Stimulated activated CD4-positive, alpha-beta T cell treated with anti-CD3 and anti-CD28 coated beads, Interleukin-15, amount 100 ng/mL, for 1 hour (primary cell): ENCODE measurements at regions not wholly inside any gene's neighbourhood (a gene's known extent, or its start where the extent isn't known, plus 50 kb on each side); places are given as distances from the start of the nearest gene placed in this dataset.
"Not testable (repeated sequence)": the region's sequence is repeated elsewhere in the genome, so short reads cannot be mapped to it uniquely, and the experiment has no call there.

Experiments used
- DNase-seq, 2 donors: peaks; one replicate each; pipeline ENCODE4 v3.0.0-alpha.2; 2020; ENCODE audit warnings: low read depth in 1 of 2, low spot score in 1 of 2

DNA sequence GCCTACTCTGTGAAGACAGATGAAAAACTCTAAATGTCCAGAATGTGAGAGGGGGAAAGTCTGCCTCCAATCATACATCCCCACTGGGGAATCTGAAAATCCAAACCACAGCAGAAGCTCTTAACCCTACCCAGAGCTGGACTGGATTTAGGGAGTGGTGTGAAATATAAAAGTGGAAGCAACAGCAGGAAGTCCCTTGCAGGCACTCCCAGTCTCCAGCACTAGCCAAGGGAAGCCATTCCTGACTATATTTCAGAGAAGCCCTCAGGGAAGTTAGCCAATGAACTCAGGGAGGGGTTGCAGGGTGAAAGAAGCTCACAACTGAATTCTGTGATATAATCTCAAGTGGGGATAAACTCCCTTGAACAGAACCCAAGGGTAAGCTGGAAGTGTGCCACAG lies 51.5 kb downstream of the CRPPA start:
- no peak for DNase-seq

DNA sequence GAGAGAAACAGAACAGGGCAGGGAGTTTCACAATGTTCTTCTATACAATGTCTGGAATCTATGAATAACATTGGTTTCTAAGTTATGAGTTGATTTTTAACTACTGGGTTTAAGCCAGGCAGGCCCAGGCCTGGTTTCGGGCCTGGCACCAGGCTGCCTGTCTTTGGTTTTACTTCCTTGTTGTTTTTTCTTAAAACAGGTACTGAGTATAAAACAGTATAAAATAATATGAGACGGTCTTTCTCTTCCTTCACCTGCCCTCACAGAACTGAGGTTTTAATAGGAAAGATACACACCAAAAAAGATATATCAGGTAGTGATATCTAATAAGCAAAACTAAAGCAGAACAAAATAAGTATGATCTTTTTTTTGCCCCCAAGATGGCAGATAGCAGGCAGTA lies 52.0 kb downstream of the CRPPA start:
- not testable (repeated sequence) for DNase-seq

DNA sequence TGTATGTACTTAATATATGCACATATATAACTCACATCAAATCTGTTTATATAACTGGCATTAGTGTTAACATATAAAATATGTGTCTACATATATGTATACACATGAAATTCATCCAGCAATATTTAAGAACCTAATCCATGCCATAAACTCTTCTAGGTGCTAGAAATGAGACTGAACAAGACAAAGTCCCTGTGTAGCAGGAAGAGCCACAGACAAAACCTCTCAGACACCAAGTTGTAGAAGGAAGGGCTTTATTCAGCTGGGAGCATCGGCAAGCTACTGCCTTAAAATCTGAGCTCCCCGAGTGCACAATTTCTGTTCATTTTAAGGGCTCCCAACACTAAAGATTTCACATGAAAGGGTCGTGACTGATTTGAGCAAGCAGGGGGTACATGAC lies 52.5 kb downstream of the CRPPA start:
- DNase-seq = no peak

DNA sequence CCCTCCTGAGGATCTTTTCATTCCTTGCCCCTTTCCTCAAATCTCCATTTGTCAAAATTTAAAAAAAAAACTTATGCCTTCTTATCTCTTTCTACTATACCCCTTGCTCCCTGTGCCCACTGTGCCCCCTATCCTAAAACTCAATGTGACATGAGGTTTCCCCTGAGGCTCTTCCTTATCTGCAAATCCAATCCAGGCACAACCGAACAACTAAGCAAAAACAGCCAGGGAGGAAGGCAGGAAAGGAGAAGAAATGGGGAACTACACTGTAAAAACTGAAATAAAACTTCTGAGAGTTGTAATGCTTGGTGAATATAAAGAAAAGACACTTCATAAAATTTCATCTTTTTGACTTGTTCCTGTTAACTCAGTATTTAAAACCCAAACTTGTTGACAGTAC lies 54.2 kb downstream of the CRPPA start:
- no peak for DNase-seq

DNA sequence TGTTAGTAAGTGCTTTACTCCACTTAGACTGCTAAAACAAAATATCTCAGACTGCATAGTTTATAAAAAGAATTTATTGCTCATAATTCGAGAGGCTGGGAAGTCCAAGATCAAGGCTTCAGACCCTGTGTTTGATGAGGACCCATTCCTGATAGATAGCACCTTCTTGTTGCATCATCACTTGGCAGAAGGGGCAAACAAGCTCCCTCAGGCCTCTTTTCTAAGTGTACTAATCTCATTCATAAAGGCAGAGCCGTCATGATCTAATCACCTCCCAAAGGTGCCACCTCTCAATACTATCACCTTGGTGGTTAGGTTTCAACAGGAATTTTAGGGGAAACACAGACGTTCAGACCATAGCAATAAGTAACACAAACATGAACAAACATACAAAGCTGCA lies 55.4 kb downstream of the CRPPA start:
- DNase-seq = no peak

DNA sequence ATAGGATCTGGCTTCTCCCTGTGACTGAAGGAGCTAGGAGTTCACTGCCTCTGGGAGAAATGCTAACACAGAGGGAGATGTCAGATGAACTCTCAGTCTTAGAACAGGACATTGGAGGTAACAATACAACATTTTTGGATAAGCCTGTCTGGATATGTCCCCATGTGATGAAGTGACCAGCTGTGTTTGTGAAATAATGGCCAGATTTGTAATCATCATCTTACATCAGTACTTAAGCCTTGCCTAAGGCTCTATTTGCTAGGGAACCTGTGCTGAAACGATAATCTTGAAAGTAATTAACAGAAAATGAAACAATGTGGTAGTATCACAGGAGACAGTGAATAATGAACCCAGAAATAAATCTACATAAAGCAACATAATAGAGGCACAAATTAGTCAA lies 56.2 kb downstream of the CRPPA start:
- no peak for DNase-seq

DNA sequence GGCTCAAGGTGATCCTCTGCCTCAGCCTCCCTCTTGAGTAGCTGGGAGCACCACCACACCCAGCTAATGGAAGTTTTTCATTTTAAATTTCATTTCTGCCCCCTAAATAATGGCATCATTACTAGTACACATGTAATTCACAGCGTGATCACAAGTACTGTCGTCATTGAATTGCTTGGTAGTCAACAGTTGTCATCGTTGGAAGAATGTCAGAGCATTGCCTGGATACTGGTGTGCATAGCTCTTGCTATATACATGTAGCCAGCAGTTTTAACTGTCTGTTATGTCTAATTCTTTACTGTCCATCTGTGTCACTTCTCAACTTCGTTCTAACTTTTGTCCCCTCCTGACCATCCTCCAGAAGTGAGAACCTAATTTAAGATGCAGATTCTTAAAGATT lies 62.1 kb downstream of the CRPPA start:
- no peak for DNase-seq

DNA sequence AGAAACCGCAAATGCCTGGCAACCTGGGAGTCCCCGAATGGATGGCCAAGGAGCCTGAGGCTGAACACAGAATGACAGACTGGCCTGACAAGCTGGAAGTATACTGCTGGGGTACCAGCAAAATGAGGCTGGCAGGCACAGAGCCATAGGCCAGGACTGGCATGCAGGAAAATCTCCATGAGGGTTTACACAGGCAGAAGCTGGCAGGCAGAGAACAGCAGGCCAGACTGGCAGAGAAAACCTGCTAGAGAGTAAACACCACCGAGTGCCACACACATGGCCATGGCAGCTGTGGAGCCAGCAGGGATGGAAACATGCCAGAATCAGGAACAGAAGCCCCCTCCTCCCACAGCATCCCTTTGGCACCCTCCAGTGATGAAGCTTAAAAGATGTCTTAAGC lies 63.4 kb downstream of the CRPPA start:
- no peak for DNase-seq

DNA sequence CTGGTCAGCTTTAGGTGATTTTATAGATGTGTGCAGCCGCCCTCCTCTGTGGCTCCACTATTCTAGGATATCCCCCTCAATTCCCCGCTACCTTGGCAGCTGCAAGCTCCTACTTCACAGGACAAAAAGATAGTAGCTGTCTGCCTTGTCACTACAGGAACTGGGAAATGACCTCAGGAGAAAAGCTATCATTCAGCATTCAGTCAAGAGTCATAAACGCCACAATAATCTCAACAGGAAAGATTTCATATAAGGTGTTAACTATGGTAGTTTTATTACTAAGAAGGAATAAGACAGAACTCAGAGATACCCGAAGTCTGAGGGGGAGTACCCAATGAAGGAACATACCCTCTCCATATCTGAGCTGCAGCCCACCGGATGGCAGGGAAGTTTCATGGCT lies 63.9 kb downstream of the CRPPA start:
- no peak for DNase-seq

DNA sequence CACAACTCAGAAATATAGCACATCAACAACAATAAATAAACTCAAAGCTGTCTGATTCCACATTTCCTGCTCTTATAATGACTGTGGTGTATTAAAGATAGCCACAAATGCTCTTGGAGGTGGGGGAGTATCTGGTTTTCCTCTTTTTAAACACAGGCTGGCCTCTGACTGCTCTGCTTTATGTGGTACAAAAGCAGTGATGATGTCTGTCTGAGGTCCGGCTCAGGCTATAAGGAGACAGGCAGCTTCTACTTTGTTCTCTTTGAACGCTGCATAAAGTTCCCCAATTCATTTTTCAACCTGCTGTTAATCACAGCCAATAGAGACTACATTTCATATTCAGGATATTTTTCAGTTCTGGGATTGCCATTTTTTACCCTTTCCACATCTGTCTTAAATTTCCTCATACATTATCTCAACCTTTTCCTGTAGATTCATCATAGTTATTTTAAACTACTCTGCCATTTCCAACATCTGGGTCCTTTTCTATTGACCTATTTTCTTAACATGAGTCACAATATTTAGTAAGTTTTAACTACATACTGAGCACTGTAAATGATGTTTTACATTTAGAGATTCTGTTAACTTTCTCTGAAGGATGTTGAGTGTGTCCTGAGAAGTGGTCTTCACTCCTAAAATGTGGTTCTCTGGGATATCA lies 64.9 kb downstream of the CRPPA start:
- no peak for DNase-seq

DNA sequence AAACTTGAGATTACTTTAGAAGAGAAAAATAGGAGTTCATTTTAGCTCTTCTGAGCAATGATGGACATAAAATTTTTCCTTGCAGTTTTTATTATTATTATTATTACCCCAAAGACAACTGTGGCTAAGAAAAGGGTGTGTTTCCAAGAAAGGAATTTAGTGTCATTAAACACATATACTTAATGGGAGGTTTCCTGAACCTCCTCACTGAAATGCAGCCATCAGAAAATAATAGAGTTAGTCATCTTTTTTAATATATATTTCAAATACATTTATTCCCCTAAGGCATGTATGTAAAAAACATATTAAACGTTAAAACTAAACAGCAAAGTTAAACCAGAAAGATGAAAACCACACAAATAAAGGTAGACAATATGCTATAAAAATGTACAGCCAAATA lies 66.8 kb downstream of the CRPPA start:
- DNase-seq = no peak

DNA sequence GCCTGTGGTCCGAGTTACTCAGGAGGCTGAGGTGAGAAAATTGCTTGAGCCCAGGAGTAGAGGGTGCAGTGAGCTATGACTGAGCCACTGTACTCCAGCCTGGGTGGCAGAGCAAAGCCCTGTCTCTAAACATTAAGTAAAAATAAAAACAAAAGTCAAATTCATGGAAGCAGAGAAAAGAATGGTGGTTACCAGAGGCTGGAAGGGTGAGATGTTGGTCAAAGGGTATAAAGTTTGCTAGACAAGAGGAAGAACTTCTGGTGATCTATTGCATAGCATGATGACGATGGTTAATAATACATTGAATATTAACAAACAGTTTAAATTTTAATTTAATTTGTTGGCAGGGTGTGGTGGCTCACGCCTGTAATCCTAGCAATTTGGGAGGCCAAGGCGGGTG lies 68.1 kb downstream of the CRPPA start:
- no peak for DNase-seq

DNA sequence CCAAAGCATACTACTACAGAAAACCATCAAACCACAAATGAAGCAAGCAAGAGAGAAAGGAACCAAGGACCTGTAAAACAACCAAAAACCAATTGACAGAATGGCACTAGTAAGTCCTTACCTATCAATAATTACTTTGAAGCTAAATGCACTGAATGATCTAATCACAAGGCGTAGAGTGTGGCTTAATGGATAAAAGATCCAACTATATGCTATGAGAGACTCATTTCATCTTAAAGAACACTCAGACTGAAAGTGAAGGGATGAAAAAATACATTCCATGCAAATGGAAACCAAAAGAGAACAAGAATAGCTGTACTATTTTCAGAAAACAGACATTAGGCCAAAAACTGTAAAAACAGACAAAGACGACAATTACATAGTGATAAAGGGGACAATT lies 70.7 kb downstream of the CRPPA start:
- no peak for DNase-seq

DNA sequence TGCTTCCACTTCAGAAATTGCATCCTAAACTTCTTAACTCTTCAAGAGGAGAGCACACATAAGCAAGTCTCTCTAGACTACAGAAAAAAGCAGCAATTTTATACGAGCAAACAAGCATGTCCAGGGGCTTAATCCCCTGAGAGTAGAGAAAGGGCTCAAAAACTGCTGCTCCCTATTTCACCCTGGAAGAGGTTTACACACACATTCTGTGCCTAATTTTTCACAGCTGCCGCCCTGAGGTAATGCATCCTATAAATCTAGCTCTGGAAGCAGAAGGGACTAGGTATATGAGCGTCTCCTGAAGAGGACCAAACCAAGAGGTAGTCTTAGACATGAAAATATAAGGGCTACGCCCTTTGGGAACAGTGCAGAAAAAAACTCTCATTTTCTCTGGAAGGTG lies 73.1 kb downstream of the CRPPA start:
- no peak for DNase-seq

DNA sequence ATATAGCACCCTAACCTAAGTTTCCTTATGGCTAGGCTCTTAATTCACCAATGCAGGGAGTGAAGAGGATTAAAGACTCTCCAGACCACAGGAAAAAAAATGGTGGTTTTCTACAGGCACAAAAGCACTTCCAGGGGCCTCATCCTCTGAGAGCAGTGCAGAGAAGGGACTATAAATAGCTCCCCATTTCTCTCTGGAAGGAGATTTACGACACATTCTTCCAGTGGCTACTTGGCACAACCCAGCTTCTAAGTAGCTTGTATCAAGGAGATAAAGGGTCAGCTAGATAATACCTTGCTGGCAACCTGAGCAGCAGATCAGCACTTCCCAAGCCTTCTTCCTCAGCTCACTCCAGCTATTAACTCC lies 73.5 kb downstream of the CRPPA start:
- no peak for DNase-seq

DNA sequence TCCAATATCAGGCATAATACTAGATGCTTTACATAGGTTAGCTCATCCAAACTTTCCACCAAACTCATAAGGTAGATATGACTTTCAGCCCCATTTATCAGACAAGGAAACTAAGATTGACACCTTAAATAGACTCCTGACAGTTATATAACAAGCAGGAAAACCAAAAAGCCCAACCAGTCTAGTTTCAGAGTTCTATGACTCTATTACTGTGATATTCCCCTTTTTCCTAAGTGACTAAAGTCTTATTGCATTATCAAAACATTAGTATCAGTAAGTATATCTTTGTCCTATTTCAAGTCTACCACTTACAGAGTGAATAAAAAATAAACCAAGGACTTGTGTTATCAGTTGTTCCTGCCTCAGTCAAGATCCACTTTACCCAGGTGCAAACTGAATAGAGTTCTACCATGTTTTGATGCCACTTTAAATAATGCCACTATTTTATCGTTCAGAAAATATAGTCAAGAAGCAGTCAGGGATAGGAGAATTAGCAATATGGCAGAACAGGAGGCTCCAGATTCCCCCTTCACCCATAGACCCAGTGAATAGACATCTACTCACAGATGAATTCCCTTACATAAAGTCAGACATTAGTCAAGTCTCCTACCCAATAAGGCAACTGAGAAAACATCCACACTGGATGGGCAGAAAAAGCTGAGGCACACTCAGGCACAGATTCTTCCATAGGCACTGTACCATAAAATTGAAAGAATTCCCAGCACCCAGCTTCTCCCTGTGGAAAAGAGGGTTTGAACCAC lies 74.1 kb downstream of the CRPPA start:
- no peak for DNase-seq

DNA sequence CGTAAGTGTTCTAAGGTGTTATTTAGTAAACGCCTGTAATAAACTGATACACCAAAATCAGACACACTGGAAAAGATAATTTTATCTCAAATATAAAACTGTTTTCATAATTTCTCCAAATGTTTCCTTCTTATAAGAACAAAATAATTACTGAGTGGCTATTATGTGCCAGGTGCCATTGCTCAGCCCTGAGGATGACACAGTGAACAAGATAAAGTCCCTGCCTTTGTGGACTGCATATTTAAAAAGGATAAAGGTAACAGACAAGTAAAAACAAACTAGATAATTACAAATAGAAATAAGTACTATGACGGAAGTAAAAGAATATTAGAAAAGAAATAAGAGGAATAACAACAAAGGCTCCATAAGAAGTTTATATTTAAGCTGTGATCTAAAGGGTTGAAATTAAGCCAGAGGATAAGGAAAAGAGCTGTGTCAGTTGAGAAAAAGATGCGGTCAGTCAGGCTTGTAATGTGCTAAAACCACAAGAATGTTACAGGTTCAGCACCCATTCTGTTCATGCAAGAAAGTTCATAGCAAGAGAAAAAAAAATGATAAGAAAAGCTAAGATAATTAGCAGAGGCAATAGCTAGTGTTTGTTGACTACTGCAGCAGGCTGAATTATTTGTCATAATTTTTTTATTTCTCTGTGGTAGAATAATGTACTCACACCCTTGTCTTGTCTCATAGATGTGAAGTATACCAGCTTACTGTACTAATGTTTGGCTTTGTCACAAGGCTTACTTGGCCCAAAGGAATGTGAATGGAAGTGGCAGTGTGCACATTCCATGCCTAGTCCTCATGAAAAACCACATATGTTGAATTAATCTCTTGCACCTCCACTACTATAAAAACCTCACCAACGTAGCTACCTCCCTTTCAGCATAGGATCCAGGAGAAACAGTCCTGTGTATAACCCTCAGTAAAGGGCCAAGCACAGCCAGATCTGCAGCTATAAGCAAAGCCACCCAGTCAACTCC lies 75.1 kb downstream of the CRPPA start:
- no peak for DNase-seq

DNA sequence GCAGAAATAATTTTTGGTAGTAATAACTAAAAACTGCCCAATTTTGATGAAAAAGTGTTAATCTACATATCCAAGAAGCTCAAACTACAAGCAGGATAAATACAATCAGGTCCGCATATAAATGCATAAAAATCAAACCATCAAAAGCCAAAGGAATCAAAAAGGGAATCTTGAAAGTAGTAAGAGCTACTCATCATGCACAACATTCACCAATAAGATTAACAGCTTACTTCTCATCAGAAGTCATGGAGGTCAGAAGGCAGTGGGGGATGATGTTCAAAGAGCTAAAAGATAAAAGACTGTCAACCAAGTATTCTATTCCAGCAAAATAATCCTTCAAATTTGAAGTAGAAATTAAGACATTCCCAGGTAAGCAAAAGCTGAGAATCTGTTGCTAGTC lies 76.4 kb downstream of the CRPPA start:
- no peak for DNase-seq

DNA sequence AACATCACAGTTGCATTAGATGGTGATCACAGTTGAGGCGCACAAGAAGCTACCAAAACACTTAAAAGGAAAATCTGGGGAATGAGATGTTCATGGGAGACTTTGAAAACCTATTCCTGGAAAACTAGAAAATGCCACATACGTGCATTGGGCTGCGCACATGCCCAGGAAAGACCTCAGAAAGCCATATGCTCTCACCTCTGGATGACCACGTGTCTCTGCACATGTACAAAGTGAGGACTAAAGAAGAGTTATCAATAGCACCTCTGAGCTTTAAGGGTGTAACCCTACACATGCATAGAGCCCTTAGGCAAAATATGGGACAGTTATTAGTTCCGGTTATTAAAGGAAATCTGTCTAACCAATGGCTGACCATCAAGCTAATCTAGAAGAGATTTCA lies 77.7 kb downstream of the CRPPA start:
- DNase-seq = no peak

DNA sequence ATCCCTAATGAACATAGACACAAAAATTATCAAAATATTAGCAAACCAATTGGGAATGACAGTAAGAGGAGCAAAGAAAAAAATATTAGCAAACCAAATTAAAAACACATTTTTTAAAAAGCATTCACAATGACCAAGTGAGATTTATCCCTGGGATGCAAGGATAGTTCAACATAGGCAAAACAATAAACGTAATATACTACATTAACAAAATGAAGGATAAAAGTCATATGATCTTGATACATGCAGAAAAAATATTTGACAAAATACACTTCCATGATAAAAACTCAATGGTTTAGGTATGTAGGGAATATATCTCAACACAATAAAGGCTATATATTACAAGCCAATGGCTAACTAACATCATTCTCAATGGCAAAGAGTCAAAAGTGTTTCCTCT lies 83.3 kb downstream of the CRPPA start:
- DNase-seq = no peak

DNA sequence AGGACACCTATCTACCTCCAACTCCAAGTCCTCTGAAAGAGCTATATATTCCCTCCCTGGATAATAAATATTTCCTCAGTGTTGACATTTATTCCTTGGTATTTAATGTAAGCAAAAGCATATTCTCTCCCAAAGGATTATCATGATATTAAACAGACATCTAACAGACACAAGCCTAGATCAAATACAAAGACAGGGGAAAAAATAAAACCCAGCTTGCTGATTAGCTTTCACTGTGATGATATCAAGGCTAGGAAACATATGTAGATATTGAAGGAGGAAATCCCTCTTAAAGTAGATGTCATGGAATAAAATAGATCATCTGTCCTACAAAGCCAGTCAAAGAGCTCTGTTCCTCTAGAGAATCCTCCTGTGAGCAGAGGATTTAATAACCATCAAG lies 95.2 kb downstream of the CRPPA start:
- DNase-seq = no peak

DNA sequence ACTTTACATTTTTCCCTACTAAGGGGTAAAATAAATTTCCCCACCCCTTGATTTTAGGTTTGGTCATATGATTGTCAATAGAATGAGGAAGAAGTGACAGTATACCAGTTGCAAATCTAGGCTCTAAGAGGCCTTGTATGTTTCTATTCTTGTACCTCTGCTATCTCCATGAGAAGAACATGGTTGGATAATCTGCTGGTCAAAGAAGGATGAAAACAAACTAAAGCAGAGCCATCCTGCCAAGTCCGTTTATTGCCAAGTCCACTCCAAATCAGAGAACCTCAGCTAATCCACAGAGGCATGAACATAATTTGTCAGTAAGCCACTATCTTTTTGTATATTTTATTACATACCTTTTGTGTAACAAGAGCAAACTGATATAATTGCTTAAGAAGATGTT lies 98.0 kb downstream of the CRPPA start:
- no peak for DNase-seq
